22Rv1 (cell line): ENCODE measurements at regions not wholly inside any gene's neighbourhood (a gene's known extent, or its start where the extent isn't known, plus 50 kb on each side); places are given as distances from the start of the nearest gene placed in this dataset.

ENCODE experiments used
- CTCF ChIP-seq: fragments of 450-650 bp; IDR thresholded peaks from 2 replicates; pipeline ENCODE4 v1.5.1; 2017; ENCODE audit warnings: mild to moderate bottlenecking
- ZFX ChIP-seq: fragments of 450-650 bp; IDR thresholded peaks from 2 replicates; pipeline ENCODE4 v1.6.1; 2017; ENCODE audit warnings: antibody characterized with exemption, borderline replicate concordance

- TF ChIP-seq ZFX (no peak), CTCF (no peak)
Observed at GRCh38 chr12:43283206-43283605, 268.8 kb downstream of the ADAMTS20 start.
